ENCODE measurements at regions not wholly inside any gene's neighbourhood (a gene's known extent, or its start where the extent isn't known, plus 50 kb on each side); places are given as distances from the start of the nearest gene placed in this dataset.

- Histone ChIP-seq H3K4me1 (no peaks in the 10 kb centered on the region), H3K4me3 (no peak overlapping the region), H3K27me3 (ENCODE audit: low read depth) (no peaks in the 10 kb centered on the region), H3K36me3 (no peaks in the 10 kb centered on the region), H3K27ac (no peak overlapping the region), H3K9me3 (no peaks in the 10 kb centered on the region)
- TF ChIP-seq CTCF (IDR thresholded peaks at IDR 0.05) = no peak
- DNase-seq (no peak), ATAC-seq (no peak)
- intact Hi-C loops (cut with DNase I) = no loop called here
Observed at GRCh38 chr3:161444694-161445077, 51.9 kb upstream of the OTOL1 start.

GRCh38 chr3:161443921-161444693 is 52.5 kb upstream of the OTOL1 start:
- ATAC-seq (no peak), DNase-seq (no peak)
- H3K27me3 ChIP-seq (ENCODE audit: low read depth) = no peaks in the 10 kb centered on the region
- no peaks in the 10 kb centered on the region for H3K4me1 ChIP-seq
- intact Hi-C loops (cut with DNase I) = no loop called here
- no peaks in the 10 kb centered on the region for H3K36me3 ChIP-seq
- H3K4me3 ChIP-seq = no peak overlapping the region
- no peaks in the 10 kb centered on the region for H3K9me3 ChIP-seq
- no peak overlapping the region for H3K27ac ChIP-seq
- no peak for TF ChIP-seq CTCF (IDR thresholded peaks at IDR 0.05)

- intact Hi-C loops (cut with DNase I) = no loop called here
Observed at GRCh38 chr3:161430307-161430706, 59.0 kb upstream of the SPTSSB start.

GRCh38 chr3:161427347-161427746 is 56.0 kb upstream of the SPTSSB start:
- Histone ChIP-seq H3K27ac (no peak overlapping the region), H3K4me3 (no peak overlapping the region), H3K4me1 (no peaks in the 10 kb centered on the region), H3K9me3 (no peaks in the 10 kb centered on the region), H3K36me3 (no peaks in the 10 kb centered on the region), H3K27me3 (ENCODE audit: low read depth) (no peaks in the 10 kb centered on the region)
- intact Hi-C loops (cut with DNase I) = loop anchor here (10.0 kb wide), 1 partner anchor 153 kb away; no protein-coding TSS in a partner anchor
- ATAC-seq (no peak), DNase-seq (no peak)
- TF ChIP-seq CTCF (IDR thresholded peaks at IDR 0.05) = no peak

More at GRCh38 chr3:161430307-161430706, 59.0 kb upstream of the SPTSSB start:
- no peaks in the 10 kb centered on the region for H3K27me3 ChIP-seq (ENCODE audit: low read depth)
- H3K4me1 ChIP-seq = no peaks in the 10 kb centered on the region
- no peaks in the 10 kb centered on the region for H3K36me3 ChIP-seq
- ATAC-seq (no peak), DNase-seq (no peak)
- no peak overlapping the region for H3K27ac ChIP-seq
- H3K4me3 ChIP-seq = no peak overlapping the region
- no peaks in the 10 kb centered on the region for H3K9me3 ChIP-seq
- no peak for TF ChIP-seq CTCF (IDR thresholded peaks at IDR 0.05)

GRCh38 chr3:161426758-161427157 is 55.4 kb upstream of the SPTSSB start:
- ATAC-seq (no peak), DNase-seq (no peak)
- Histone ChIP-seq H3K36me3 (no peaks in the 10 kb centered on the region), H3K9me3 (no peaks in the 10 kb centered on the region), H3K4me3 (no peak overlapping the region), H3K4me1 (no peaks in the 10 kb centered on the region), H3K27me3 (ENCODE audit: low read depth) (no peaks in the 10 kb centered on the region), H3K27ac (no peak overlapping the region)
- intact Hi-C loops (cut with DNase I) = loop anchor here (10.0 kb wide), 1 partner anchor 152 kb away; no protein-coding TSS in a partner anchor
- no peak for TF ChIP-seq CTCF (IDR thresholded peaks at IDR 0.05)
